Activated CD4-positive, alpha-beta memory T cell treated with anti-CD3 and anti-CD28 coated beads, Interleukin-2, amount 10 ng/mL, durations not matched to agents 7 days and 5 days (primary cell): ENCODE measurements at regions not wholly inside any gene's neighbourhood (a gene's known extent, or its start where the extent isn't known, plus 50 kb on each side); places are given as distances from the start of the nearest gene placed in this dataset.
"Not testable (repeated sequence)": the region's sequence is repeated elsewhere in the genome, so short reads cannot be mapped to it uniquely, and the experiment has no call there.

ENCODE experiments used
- CTCF ChIA-PET: fragments of 350-600 bp; sonication (Branson Sonifier 250); formaldehyde crosslinking; loops from one replicate; lab custom pipeline; 2021; ENCODE audit warnings: antibody characterized with exemption, inconsistent platforms; lab: Charles Lee
- POLR2A ChIA-PET: fragments of 350-600 bp; sonication (Branson Sonifier 250); formaldehyde crosslinking; loops from one replicate; lab custom pipeline; 2021; ENCODE audit warnings: antibody characterized with exemption; lab: Charles Lee
- DNase-seq: peaks from one replicate; pipeline ENCODE4 v3.0.0-alpha.2; 2020
- H3K27ac Mint-ChIP-seq: one replicate; pipeline ENCODE4 v1.8.0; 2021; ENCODE audit warnings: mild to moderate bottlenecking, mixed read lengths
- H3K27me3 Mint-ChIP-seq: one replicate; pipeline ENCODE4 v1.8.0; 2021; ENCODE audit warnings: mixed read lengths
- H3K36me3 Mint-ChIP-seq: one replicate; pipeline ENCODE4 v1.8.0; 2021; ENCODE audit warnings: low read depth, mixed read lengths
- H3K4me1 Mint-ChIP-seq: one replicate; pipeline ENCODE4 v1.8.0; 2021; ENCODE audit warnings: mixed read lengths
- H3K4me3 Mint-ChIP-seq: one replicate; pipeline ENCODE4 v1.8.0; 2021; ENCODE audit warnings: mild to moderate bottlenecking, mixed read lengths
- H3K9me3 Mint-ChIP-seq: one replicate; pipeline ENCODE4 v1.8.0; 2021; ENCODE audit warnings: mixed read lengths

DNA sequence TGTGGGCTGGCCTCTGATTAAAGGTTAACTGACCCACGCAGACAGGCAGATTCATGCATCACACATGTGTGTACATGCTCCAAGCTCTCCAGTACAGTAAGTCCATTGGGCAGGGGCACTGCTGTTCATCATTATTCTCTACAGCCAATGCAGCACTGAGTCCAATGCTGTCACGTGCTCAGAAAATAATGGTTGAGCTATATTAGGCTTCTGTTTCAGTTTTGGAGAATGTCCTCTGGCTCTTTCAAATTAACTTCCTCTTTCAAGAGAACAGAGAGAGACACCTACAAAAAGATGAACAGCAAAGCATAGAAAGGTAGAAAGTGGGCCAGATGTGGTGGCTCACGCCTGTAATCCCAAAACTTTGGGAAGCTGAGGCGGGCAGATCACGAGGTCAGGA lies 202.6 kb downstream of the MEX3B start:
- DNase-seq: no peak
- Mint-ChIP-seq H3K9me3 (no peaks in the 10 kb centered on the region), H3K27me3 (no peaks in the 10 kb centered on the region), H3K36me3 (no peaks in the 10 kb centered on the region), H3K4me1 (no peaks in the 10 kb centered on the region), H3K4me3 (no peak overlapping the region), H3K27ac (no peak overlapping the region)
- ChIA-PET CTCF (no interaction called here), POLR2A (no interaction called here)

DNA sequence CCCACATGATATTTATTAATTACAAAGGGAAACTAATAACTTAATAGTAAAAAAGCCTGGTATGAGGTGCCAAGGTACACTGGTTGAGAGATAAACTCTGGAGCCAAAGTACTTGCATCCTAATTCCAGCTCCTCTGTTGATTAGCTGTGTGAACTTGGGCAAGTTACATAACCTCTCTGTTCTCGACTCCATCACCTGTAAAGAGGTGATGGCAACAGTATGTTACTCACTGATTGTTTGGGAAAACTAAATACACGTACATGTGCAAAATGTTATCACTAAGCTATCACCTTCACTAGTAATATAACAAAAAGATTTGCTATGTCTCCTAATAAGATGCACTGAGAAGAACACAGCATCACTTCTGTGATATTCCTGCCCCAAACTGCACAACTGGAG lies 206.4 kb downstream of the MEX3B start:
- ChIA-PET POLR2A (no interaction called here), CTCF (no interaction called here)
- Mint-ChIP-seq H3K9me3 (no peaks in the 10 kb centered on the region), H3K4me1 (no peaks in the 10 kb centered on the region), H3K36me3 (no peaks in the 10 kb centered on the region), H3K4me3 (no peak overlapping the region), H3K27me3 (no peaks in the 10 kb centered on the region), H3K27ac (no peak overlapping the region)
- DNase-seq: no peak

GRCh38 chr15:81835731-81836130 lies 210.1 kb downstream of the MEX3B start:
- Mint-ChIP-seq H3K9me3 (no peaks in the 10 kb centered on the region), H3K4me3 (no peak overlapping the region), H3K27ac (no peak overlapping the region), H3K27me3 (no peaks in the 10 kb centered on the region), H3K36me3 (no peaks in the 10 kb centered on the region), H3K4me1 (no peaks in the 10 kb centered on the region)
- no peak for DNase-seq
- CTCF ChIA-PET: no interaction called here
- POLR2A ChIA-PET: no interaction called here

- no peak overlapping the region for H3K27ac Mint-ChIP-seq
- no peaks in the 10 kb centered on the region for H3K4me1 Mint-ChIP-seq
- POLR2A ChIA-PET: no interaction called here
- no peak for DNase-seq
- CTCF ChIA-PET: no interaction called here
- no peaks in the 10 kb centered on the region for H3K27me3 Mint-ChIP-seq
- no peaks in the 10 kb centered on the region for H3K36me3 Mint-ChIP-seq
- no peaks in the 10 kb centered on the region for H3K9me3 Mint-ChIP-seq
- H3K4me3 Mint-ChIP-seq: no peak overlapping the region
These were observed 215.3 kb downstream of the MEX3B start for GRCh38 chr15:81830520-81830919.

DNA sequence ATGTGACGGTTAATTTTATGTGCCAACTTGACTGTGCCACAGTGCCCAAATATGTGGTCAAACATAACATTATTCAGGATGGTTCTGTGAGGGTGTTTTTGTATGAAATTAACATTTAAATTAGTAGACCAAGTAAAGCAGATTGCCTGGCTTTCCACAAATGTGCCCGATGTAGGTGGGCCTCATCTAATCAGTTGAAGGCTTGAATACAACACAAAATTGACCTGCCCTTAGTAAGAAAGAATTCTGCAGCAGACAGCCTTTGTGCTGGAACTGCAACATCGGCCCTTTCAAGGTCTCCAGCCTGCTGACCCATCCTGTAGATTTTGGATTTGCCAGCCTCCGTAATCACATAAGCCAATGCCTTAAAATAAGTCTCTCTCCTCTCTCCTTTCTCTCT lies 215.9 kb downstream of the MEX3B start:
- Mint-ChIP-seq H3K4me1 (no peaks in the 10 kb centered on the region), H3K36me3 (no peaks in the 10 kb centered on the region), H3K27me3 (no peaks in the 10 kb centered on the region), H3K27ac (no peak overlapping the region), H3K4me3 (no peak overlapping the region), H3K9me3 (no peaks in the 10 kb centered on the region)
- ChIA-PET CTCF (no interaction called here), POLR2A (no interaction called here)
- DNase-seq: no peak

DNA sequence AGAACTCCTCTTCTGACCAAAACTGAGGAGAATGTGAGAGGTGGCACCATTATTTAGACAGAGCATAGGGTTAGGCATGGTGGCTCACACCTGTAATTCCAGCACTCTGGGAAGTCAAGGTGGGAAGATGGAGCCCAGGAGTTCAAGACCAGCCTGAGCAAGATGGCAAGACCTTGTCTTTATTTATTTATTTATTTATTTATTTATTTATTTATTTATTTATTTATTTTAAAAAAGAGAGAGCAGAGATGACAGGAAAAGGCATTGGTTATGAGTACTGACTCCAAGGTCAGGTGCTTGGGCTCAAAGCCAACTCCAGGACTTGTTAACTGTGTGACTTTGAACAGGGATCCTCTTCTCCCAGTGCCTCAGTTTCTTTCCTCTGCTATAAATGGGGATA lies 217.7 kb downstream of the MEX3B start:
- Mint-ChIP-seq H3K36me3 (no peaks in the 10 kb centered on the region), H3K27me3 (no peaks in the 10 kb centered on the region), H3K4me3 (no peak overlapping the region), H3K27ac (no peak overlapping the region), H3K9me3 (no peaks in the 10 kb centered on the region), H3K4me1 (no peaks in the 10 kb centered on the region)
- DNase-seq: no peak
- ChIA-PET CTCF (no interaction called here), POLR2A (no interaction called here)

DNA sequence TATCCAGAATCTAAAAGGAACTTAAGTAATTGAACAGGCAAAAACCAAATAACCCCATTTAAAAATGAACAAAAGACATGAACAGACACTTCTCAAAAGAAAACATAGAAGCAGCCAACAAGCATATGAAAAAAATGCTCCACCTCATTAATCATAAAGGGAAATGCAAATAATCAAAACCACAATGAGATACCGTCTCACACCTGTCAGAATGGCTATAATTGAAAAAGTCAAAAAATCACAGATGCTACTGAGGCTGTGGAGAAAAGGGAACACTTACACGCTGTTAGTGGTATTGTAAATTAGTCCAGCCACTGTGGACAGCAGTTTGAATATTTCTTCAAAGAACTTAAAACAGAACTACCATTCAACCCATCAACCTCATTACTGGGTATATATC lies 220.7 kb downstream of the MEX3B start:
- Mint-ChIP-seq H3K36me3 (no peaks in the 10 kb centered on the region), H3K4me1 (no peaks in the 10 kb centered on the region), H3K27me3 (no peaks in the 10 kb centered on the region), H3K27ac (no peak overlapping the region), H3K9me3 (no peaks in the 10 kb centered on the region), H3K4me3 (no peak overlapping the region)
- ChIA-PET CTCF (no interaction called here), POLR2A (no interaction called here)
- DNase-seq: no peak

DNA sequence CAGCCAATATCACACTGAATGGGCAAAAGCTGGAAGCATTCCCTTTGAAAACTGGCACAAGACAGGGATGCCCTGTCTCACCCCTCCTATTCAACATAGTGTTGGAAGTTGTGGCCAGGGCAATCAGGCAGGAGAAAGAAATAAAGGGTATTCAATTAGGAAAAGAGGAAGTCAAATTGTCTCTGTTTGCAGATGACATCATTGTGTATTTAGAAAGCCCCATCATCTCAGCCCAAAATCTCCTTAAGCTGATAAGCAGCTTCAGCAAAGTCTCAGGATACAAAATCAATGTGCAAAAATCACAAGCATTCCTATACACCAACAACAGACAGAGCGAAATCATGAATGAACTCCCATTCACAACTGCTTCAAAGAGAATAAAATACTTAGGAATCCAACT lies 223.2 kb downstream of the MEX3B start:
- H3K4me3 Mint-ChIP-seq, H3K27me3 Mint-ChIP-seq, H3K36me3 Mint-ChIP-seq, H3K4me1 Mint-ChIP-seq, DNase-seq, H3K9me3 Mint-ChIP-seq, CTCF ChIA-PET, H3K27ac Mint-ChIP-seq, POLR2A ChIA-PET: not testable (repeated sequence)

- no peak for DNase-seq
- Mint-ChIP-seq H3K36me3 (no peaks in the 10 kb centered on the region), H3K4me3 (no peak overlapping the region), H3K27ac (no peak overlapping the region), H3K27me3 (no peaks in the 10 kb centered on the region), H3K9me3 (no peaks in the 10 kb centered on the region), H3K4me1 (no peaks in the 10 kb centered on the region)
- POLR2A ChIA-PET: no interaction called here
- CTCF ChIA-PET: no interaction called here
These were observed 225.7 kb downstream of the MEX3B start for GRCh38 chr15:81819924-81820635.

DNA sequence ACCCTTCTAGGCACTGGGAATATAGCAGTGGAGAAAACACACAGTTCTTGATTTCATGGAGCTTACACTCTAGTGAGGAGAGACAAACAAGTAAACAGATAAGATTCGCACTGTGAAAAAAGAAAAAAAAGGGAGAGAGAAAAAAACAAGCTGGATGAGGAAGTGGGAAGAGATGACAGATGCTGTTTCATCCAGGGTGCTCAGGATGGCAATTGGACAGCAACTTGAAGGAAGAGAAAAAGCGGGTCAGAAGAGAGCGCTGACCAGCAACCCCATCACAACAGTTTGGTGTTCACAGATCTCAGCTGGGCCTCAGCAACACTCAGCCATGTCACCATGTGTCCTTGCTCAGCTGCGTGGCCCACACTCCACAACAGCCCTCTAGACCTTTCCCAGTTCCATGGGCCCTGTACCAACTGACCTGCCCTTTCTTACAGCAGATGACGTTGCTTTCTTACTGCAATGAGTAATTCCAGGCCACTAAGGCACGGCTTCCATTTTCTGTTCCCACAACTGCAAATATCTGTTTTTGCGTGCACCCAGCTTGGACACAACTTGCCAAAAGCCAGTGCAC lies 230.8 kb downstream of the MEX3B start:
- Mint-ChIP-seq H3K36me3 (no peaks in the 10 kb centered on the region), H3K9me3 (no peaks in the 10 kb centered on the region), H3K27ac (no peak overlapping the region), H3K4me1 (no peaks in the 10 kb centered on the region), H3K27me3 (no peaks in the 10 kb centered on the region), H3K4me3 (no peak overlapping the region)
- ChIA-PET CTCF (no interaction called here), POLR2A (no interaction called here)
- DNase-seq: no peak

GRCh38 chr15:81813215-81813614 lies 232.6 kb downstream of the MEX3B start:
- POLR2A ChIA-PET: no interaction called here
- DNase-seq: no peak
- H3K4me1 Mint-ChIP-seq: no peaks in the 10 kb centered on the region
- H3K27me3 Mint-ChIP-seq: no peaks in the 10 kb centered on the region
- no peak overlapping the region for H3K27ac Mint-ChIP-seq
- CTCF ChIA-PET: no interaction called here
- no peak overlapping the region for H3K4me3 Mint-ChIP-seq
- no peaks in the 10 kb centered on the region for H3K36me3 Mint-ChIP-seq
- no peaks in the 10 kb centered on the region for H3K9me3 Mint-ChIP-seq

- no peaks in the 10 kb centered on the region for H3K36me3 Mint-ChIP-seq
- CTCF ChIA-PET: no interaction called here
- H3K4me3 Mint-ChIP-seq: no peak overlapping the region
- H3K9me3 Mint-ChIP-seq: no peaks in the 10 kb centered on the region
- no peak for DNase-seq
- no peaks in the 10 kb centered on the region for H3K27me3 Mint-ChIP-seq
- no peaks in the 10 kb centered on the region for H3K4me1 Mint-ChIP-seq
- no peak overlapping the region for H3K27ac Mint-ChIP-seq
- POLR2A ChIA-PET: no interaction called here
These were observed 233.4 kb downstream of the MEX3B start for GRCh38 chr15:81812456-81812855.

- no peaks in the 10 kb centered on the region for H3K9me3 Mint-ChIP-seq
- ChIA-PET POLR2A (no interaction called here), CTCF (no interaction called here)
- no peak for DNase-seq
- H3K27ac Mint-ChIP-seq: no peak overlapping the region
- no peaks in the 10 kb centered on the region for H3K27me3 Mint-ChIP-seq
- H3K4me3 Mint-ChIP-seq: no peak overlapping the region
- H3K36me3 Mint-ChIP-seq: no peaks in the 10 kb centered on the region
- H3K4me1 Mint-ChIP-seq: no peaks in the 10 kb centered on the region
These were observed 234.1 kb downstream of the MEX3B start for GRCh38 chr15:81811736-81812135.

DNA sequence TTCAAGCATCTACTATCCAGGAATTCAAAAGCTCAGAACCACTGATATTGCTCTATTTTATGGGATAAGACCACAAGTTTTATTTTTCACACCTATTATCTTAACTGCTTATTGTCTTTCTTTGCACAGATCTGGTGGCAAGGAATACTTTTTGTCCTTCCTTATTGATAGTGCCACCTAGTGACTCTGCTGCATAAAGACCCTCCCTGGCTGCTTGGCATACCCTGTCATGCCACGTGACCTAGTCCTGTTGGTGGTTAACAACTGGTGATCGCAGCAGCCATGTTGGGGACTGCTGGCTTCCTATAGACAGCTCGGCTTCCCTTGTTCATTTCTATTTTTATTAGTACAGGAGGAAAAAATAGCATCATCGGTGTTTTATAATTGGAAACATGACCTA lies 236.3 kb downstream of the MEX3B start:
- no peak overlapping the region for H3K4me3 Mint-ChIP-seq
- H3K27ac Mint-ChIP-seq: no peak overlapping the region
- DNase-seq: no peak
- H3K4me1 Mint-ChIP-seq: no peaks in the 10 kb centered on the region
- H3K9me3 Mint-ChIP-seq: no peaks in the 10 kb centered on the region
- H3K36me3 Mint-ChIP-seq: no peaks in the 10 kb centered on the region
- POLR2A ChIA-PET: no interaction called here
- no peaks in the 10 kb centered on the region for H3K27me3 Mint-ChIP-seq
- CTCF ChIA-PET: interaction anchor here (1.5 kb wide), 1 partner anchor 400 kb away, joined by 3 read pairs; no protein-coding TSS in a partner anchor
